ENCODE measurements at regions not wholly inside any gene's neighbourhood (a gene's known extent, or its start where the extent isn't known, plus 50 kb on each side); places are given as distances from the start of the nearest gene placed in this dataset.

GRCh38 chr6:130696806-130697205 is 130.4 kb upstream of the SMLR1 start:
- TF ChIP-seq REST (IDR thresholded peaks at IDR 0.05; ENCODE audit: insufficient read depth in 1 of 2, low read depth in 2 of 2, low read length in 2 of 2) (no peak), POLR2AphosphoS5 (IDR thresholded peaks at IDR 0.05; ENCODE audit: low read depth, low read length) (no peak)

Data from PFSK-1 (cell line).